A172 (cell line): ENCODE measurements at regions not wholly inside any gene's neighbourhood (a gene's known extent, or its start where the extent isn't known, plus 50 kb on each side); places are given as distances from the start of the nearest gene placed in this dataset.
A peak's percentile ranks its signal among the peaks of the same experiment; 100 is the strongest.
"Not testable (repeated sequence)": the region's sequence is repeated elsewhere in the genome, so short reads cannot be mapped to it uniquely, and the experiment has no call there.

ENCODE experiments used
- DNase-seq: peaks from one replicate; pipeline ENCODE4 v3.0.0-alpha.2; 2015; ENCODE audit warnings: low spot score

DNA sequence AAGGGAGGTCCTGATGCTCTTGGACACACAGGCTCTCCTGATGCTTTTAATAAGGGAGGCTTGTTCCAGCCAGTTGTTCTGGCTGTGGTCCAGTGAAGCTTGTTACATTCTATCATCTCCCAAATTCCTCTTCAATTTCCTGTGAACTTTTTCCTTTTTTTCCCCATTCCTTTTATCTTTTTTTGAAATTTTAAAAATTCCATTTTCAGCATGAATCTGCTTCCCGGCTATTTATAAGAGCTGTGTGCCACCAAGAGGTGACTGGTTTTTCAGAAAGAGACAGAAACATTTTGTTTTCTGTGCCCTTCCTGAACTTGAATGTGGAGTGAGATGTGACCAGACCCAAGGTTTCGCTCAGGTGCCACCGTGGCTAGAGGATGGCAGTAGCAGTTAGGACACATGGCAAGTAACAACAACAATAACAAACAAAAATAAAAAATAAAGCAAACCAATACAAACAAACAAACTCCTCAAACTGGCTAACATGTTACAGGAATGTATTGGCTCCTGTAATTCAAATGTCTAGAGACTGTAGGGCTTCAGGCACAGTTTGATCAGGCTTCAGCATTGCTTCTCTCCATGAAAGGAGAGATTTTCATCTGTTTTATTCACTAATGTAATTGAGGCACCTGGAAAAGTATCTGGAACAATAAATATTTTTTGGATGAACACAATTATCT is 121.1 kb downstream of the BOD1 start:
- DNase-seq = no peak

DNA sequence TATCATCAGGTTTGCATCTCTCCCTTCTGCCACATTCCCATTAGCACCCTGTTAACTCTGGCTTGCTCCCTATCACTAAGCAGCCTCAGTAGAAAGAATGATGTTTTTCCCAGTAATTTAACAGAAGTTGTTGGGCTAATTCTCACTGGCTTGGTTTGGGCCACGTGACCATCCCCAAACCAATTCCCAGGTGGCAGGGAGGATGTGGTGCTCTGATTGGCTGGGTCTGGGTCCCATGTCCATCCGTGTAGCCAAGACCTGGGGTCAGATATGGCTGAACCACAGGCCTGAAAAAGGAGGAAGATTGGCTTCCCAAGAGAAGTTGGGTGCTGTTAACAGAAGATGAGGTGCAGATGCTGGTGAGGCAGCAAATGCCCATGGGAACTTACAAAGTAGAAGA is 122.0 kb downstream of the BOD1 start:
- no peak for DNase-seq

DNA sequence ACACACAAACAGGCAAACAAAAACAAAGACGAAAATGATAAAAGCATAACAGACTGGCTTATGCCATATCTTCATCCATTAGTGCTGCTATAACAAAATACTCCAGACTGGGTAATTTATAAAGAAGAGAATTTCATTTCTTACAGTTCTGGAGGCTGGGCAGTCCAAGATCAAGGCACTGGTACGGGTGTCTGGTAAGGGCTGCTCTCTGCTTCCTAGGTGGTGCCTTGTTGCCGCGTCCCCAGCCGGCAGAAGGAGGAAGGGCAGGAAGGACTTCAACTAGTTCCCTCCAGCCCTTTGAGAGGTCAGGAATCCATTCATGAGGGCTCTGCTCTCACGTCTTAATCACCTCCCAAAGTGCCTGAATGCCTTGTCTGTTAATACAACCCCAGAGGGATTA is 122.6 kb downstream of the BOD1 start:
- no peak for DNase-seq

DNA sequence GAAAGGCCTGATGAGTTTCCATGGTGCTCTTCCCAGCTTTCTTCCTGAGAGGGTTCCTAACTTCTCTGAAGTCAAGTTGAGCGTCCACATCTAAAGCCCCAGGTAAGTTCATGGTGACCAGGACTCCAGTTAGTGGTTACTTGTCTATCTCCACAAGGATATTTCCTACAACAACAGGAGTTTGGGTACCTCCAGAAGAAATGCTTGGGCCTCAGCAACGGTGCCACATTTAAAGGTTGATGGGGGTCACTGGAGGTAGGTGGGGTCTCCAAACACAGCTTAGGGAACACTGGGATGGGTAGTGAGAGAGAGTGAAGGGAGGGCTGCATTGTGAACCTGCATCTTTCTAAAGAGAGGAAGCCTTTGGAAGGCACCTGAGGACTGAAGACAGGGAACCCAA is 123.4 kb downstream of the BOD1 start:
- no peak for DNase-seq

DNA sequence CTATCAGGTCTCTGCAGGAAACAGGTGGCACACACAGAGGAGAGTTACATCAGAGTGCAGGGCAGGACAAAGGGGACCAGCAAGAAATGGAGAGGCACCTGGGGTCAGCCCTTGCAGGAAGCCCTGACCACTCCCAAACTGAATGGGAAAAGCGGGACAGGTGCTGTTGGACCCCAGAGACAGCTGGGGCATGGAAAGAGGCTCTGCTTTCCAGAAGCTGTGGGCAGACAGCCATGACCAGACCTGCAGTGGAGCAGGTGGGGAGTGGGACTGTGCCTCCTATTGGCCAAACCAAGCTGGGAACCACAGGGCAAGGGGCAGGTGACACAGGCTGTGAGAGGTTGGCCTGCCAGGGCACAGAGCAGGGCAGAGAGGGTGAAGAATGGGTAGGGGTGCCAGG is 125.8 kb downstream of the BOD1 start:
- no peak for DNase-seq

DNA sequence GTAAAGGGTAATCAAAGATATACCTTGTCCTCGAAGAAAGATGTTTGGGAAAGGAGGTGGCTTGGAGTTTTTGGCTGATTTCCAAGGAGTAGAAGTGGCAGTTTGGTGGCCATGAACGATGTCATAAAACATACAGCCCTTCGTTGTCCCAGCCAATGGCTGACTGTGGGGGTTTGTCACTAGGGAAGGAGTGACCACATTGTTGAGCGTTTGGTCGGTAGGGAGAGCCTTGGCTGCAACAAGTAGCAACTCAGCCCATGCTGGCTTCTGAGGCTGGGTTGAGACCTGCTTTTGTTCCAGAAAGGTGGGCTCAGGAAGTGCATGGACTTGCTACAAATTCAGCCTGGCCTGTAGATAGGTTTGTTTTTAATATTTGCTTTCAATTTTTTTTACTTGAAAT is 128.3 kb downstream of the BOD1 start:
- no peak for DNase-seq

DNA sequence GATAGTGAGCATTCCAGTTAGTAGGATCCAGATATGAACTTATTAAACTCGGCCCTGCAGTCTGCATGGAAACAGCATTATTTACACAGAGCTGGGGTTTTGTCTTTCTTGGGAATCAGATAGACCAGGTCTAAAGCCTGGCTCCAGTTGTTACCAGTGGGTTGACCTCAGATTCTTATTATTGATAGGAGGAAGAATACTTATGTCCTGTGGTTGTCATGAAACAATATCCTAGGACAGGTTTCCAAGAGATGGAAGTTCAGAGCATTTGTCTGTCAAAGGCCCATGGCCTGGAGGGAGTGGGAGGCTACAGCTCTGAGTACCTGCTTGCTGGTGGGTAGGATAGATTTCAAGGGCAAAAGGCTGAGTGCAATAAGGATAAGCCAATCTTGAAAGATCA is 129.2 kb downstream of the BOD1 start:
- DNase-seq = no peak

DNA sequence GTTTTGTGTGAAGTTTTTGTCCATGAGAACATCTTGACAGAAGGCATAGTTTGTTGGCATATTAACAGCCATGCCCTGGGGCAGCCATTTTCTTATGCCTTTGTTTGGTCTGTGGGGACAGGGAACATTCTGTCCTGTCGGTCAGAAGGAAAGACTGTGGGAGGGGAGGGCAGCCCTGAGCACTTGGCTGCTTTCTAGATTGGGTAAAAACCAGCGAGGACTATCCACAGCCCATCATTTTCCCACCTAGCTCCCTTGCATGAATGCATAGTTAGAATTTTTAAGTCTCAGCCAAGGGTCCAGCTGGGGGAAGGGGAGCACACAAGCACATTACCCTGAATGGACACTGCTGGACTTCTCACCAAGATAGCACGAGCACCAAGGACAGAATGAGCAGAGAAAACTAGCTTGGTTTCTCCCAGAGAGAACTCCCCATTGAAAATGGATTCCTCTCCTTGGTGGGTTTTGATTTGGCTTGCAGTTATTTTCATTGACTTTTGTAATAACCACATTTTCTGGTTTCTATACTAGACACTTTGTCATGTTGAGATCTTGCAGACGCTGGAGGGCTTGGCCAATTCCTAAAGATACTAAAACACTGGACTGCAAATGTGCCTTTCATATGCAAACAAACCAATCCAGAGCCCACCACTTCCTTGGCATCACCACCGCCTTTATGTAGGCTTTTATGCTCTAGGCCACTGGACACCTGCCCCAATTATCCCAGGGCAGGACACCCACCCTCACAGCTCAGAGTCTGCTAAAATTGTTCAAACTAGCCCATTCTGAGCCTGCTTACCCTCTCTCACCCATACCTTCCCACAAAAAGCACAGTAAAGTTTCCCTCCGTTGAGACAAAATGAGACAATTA is 129.9 kb downstream of the BOD1 start:
- DNase-seq = no peak

DNA sequence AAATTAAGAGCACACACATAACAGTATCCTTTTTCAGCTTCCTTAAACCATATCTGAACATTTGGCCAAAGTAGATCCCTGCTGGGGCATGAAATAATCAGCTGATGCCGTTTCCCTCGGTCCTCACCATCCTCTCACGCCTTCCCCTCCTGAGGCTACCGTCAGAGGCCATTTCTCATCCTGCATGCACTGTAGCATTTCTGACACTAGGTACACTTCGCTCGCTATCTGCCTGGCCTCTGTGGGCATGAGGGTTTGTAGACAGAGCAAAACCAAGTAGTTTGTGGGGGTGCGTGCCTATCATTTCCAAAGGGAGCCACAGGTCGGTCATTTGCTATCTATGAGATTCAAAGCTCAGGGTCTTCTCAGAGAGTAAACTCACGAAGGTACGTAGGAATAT is 131.9 kb downstream of the BOD1 start:
- no peak for DNase-seq

DNA sequence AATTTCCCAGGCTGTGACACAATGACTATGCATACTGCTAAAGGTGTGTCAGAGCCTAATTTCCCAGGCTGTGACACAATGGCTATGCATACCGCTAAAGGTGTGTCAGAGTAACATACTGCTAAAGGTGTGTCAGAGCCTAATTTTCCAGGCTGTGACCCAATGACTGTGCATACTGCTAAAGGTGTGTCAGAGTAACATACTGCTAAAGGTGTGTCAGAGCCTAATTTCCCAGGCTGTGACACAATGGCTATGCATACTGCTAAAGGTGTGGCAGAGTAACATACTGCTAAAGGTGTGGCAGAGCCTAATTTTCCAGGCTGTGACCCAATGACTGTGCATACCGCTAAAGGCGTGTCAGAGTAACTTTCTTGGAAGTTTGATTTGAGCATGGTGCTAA is 132.9 kb downstream of the BOD1 start:
- DNase-seq = not testable (repeated sequence)

DNA sequence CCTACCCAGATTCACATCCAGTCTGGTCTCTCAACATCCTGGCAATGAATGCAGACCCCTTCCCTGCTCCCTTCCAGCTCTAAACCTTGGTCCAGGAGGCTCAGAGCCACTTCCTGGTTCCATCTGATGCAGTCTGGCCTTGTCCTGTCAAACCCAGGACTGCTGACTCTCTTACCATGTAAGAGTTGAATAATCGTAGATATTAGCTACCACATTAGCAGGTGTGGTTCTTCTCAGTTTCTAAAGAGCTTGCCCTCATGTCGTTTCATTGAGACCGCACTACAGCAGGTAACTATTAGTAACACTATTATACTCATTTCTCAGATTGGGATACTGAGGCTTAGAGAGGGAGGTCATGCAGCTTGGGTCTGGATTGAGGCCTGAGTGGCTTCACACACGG is 133.3 kb downstream of the BOD1 start:
- no peak for DNase-seq

DNA sequence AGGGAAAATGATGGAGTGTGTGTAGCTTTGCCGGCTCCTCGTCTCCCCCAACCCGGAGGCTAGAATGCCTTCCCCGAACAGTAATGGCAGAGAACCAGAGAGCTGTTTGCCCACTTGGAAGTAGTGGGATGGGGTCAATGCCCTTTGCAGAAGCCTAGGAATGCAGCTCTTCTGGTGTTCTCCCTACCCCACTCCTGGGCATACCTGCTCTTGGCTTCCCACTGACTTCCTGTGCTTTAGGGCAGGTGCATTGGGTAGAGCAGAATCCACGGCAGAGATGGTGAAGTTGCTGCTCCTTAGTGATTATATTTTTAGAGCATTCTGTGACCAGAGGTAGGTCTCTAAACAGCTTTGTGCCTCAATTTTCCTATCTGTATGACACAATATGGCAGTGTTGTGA is 134.6 kb downstream of the BOD1 start:
- no peak for DNase-seq

DNA sequence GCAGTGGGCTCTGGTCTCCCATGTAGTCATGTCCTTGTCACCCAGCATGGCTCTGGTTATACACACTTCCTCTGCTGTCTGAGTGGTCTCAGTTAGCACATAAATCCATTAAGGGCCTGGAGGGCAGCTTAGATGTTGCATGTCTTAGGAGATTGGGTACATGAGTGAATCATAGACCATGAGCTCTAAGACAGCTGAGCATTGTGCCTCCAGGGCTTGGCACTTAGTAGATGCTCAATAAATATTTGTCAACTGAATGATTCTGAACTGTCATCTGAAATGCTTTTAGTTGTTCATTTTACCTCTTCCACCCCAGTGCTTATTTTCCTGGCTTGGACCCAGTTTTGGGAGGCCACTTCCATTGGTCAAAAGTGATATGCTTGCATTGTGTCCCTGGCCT is 135.6 kb downstream of the BOD1 start:
- DNase-seq = no peak

DNA sequence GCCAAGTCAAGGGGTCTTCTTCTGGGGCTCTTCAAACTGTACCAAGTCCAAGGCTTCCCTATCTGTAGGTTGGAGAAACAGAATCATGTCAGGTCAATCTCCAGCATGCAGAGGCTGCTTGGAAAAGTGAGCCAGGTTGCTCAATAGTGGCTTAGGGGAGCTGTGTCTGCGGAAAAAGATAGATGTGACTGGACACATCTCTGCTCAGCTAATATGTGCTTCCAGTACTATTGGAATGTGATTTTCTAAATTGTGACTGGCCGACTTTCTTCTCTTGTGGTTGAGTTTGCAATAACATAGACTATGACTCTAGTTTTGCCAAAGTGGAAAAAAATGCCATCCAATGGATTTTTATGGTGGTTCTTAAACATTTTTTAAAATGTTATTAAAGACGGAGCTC is 136.7 kb downstream of the BOD1 start:
- DNase-seq = no peak

DNA sequence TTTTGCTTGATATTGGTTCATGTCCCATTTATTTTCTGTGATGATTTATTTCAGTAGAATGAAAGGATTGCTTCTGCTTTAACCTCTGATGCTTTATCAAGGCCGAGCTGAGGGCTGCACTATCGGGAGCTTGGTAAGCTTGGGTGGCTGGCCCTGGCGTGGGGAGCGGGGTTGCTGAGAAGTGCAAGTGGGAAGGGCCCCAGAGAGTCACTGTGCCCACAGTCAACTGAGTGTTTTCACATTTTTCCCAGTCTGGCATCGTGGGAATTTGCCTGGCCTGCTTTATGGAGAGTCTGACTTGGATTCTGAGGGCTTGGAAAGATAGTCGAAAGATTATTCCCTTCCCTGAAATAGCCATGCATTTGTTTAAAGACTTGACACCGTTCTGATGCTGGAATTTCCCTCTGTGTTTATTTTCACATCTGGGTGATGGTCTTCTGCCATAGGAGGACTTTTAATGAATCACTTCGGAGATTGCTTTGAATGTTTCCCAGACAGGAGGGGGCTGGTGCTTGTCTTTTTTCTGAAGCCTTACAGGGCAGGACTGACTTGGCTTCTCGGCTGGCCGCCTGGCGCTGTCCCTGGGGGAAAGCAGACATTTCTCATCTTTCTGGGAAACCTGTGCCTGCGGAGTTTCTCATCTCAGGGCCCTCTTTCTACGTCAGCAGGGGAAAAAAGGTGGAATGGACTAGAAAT is 139.0 kb downstream of the BOD1 start:
- DNase-seq = no peak

DNA sequence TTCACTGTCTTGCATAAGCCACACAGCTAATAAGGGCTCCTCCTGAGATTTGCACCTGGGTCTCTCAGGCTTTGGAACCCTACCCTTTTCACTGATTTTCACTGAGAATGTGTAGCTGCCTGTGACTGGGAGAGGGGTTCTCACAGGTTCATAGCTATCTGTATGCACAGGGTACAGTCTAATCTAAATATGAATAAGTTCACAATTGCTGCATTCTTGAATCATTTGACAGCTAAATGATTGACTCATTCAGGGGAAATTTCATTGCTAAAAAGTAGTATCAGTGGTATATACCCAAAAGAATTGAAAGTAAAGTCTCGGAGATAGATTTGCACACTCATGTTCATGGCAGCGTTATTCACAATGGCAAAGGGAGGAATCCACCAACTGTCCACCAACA is 140.7 kb downstream of the BOD1 start:
- no peak for DNase-seq

DNA sequence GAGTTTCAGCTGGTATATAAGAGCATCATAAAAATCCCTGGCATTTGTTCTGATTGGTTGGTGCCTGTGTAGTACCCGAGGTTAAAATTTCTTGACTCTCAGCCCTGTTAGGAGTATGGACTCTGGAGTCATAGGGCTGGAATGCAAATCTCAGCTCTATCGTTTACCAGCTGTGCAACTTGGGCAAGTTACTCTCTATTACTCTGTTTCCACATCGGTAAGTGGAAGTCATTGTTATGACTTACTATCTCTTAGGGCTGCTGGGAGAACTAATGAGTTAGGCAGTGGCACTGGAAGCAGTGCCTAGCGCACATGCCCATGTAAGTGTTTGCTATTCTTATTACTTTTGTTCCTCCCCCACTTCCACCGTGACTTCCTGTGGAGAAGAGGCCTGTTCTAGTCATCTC is 141.6 kb downstream of the BOD1 start:
- DNase-seq = peak; percentile 23

DNA sequence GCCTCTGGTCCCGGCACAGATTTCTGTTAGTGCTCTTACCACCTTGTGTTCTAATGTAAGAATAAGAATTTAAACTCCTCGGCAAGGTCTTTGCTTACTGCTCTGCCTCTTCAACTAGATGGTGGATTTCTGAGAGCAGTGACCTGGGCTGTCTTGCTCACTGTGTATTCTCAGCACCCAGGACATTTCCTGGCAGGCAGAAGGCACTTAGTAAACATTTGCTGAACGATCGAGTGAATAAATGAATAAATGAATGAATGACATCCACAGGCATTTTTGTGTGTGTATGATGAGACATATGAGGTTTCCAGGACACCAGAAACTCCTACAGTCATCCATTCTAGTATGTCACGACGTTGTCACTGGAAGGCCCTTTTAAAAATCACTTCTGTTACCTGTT is 143.2 kb downstream of the BOD1 start:
- no peak for DNase-seq

DNA sequence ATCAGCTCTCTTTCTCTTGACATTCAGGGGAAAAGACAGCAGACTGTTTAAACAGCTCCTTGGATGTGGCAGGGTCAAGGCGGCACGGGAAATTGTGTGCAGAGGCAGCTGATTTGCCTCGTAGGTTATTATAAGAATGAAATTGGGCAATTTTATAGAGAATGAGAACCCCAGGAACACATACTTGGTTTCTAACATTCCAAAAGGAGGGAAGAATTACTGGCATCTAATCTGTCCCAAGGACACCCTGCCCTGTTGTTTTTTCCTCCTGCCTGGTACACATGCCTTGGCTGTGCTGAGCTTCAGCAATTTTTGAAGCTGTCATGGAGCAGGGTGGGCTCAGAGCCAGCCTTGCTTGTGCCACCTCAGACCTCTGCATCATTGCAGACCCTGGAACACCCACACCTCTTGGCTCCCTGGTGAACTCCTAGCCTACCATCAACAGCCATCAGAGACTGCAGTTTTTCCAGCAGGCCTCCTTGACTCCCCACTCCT is 143.6 kb downstream of the BOD1 start:
- DNase-seq = peak; percentile 39

DNA sequence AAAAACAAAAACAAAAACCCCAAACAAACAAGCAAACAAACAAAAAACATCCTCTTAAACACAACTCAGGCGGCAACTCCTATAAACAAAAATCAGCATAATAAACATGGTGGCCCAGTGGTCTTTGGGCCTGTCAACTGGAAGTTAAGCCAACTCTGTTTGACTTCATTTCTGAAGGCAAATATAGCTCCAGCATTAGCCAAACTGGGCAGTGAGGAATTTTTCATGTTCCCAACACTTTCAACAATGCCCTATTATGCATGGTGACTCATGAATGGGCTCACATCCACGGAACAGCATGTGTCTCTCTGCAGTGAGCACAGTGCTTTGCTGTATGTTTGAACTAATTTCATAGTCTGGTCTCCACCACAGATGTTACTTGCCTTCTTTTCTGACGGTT is 143.9 kb upstream of the STC2 start:
- DNase-seq = peak; percentile 97

DNA sequence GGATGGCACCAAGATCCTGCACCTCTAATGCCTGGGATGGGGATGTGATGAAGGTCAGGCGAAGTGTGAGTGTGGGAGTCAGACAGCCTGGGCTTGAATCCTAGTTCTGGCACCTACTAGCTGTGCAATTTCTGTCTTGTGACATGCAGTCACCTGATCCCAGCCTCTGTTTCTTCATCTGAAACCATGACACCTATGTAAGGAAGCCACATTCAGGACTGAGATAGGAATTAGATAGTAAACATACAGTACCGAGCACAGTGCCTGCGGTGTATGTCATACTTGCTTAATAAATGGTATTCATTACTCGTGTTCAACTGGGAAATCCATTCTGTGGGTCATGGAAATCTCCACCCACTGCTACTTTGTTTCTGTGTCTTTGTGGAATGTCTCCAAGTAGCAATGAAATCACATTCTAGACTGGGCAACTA is 140.6 kb upstream of the STC2 start:
- DNase-seq = no peak

DNA sequence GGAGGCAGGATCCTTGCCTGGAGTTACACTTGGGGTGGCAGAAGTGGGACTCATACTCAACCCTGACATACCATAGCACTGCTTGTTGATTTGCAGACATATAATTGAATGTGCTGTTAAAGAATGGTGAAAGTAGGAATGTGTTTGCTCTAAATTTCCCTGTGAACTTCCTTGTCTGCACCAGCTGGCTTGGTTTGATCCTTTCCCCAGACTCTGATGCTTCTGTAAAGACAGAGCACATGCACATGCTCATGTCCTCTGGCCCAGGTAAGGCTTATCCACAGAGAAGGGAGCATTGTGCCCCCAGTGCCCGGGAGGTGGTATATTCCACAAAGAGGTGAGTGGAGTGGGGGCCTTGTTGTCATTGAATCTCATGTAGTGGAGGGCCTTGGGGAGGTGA is 138.0 kb upstream of the STC2 start:
- no peak for DNase-seq

DNA sequence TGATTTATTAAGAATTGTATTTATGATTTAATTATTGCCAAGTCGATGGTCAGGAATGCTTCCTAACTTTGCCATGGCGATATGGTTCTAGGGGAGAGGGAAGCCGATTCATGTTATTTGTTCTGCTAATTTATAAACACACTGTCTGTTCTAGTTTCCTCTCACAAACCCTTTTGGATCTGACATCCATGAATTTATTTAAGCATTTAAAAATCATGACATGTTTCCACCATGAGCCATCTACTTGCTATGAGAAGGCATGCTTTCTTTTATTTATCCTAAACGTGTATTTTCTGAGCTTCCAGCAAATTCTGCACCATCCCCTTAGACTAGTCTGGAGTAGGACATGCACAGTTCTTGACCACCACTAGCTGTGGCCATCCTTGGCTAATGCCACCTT is 136.6 kb upstream of the STC2 start:
- no peak for DNase-seq
